ENCODE measurements at regions not wholly inside any gene's neighbourhood (a gene's known extent, or its start where the extent isn't known, plus 50 kb on each side); places are given as distances from the start of the nearest gene placed in this dataset.

- no peak overlapping the region for H3K18ac ChIP-seq (ENCODE audit: low read length)
- H2BK12ac ChIP-seq (ENCODE audit: low read length) = no peak overlapping the region
- H3K4me2 ChIP-seq (ENCODE audit: low read length) = no peak overlapping the region
- H3K27ac ChIP-seq (ENCODE audit: low read depth, low read length) = no peak overlapping the region
- no peaks in the 10 kb centered on the region for H3K36me3 ChIP-seq (ENCODE audit: control insufficient read depth in 1 of 2, insufficient read depth in 2 of 2, low read length in 2 of 2)
- H4K8ac ChIP-seq (ENCODE audit: low read depth, low read length) = no peak overlapping the region
- no peaks in the 10 kb centered on the region for H3K79me2 ChIP-seq (ENCODE audit: control insufficient read depth, insufficient read depth, low read length, poor library complexity)
- no peak for DNase-seq
- no CpG with 5 or more reads among the region's 2 CpGs for WGBS (ENCODE audit: extremely low coverage, insufficient coverage, insufficient read length)
- no peak overlapping the region for H4K91ac ChIP-seq (ENCODE audit: low read depth, low read length)
- H3K27me3 ChIP-seq (ENCODE audit: insufficient read depth, low read length) = no peaks in the 10 kb centered on the region
- H2BK5ac ChIP-seq (ENCODE audit: low read depth, low read length, poor library complexity) = no peak overlapping the region
- H2AFZ ChIP-seq (ENCODE audit: insufficient read depth, low read length, poor library complexity) = no peak overlapping the region
- no peak overlapping the region for H2BK120ac ChIP-seq (ENCODE audit: insufficient read depth, low read length, poor library complexity)
- no peak overlapping the region for H3K4me3 ChIP-seq (ENCODE audit: low read depth, low read length)
- peaks cover 3% of the 10 kb centered on the region for H3K9me3 ChIP-seq (ENCODE audit: insufficient read depth, low read depth, low read length)
- no peak overlapping the region for H4K12ac ChIP-seq (ENCODE audit: low read depth, low read length)
- H2AK5ac ChIP-seq (ENCODE audit: low read length) = no peak overlapping the region
- H3K14ac ChIP-seq (ENCODE audit: low read length) = no peak overlapping the region
- no peak overlapping the region for H3K23ac ChIP-seq (ENCODE audit: low read length)
- no peak overlapping the region for H3K9ac ChIP-seq (ENCODE audit: low read length)
- H3K79me1 ChIP-seq (ENCODE audit: low read length) = no peaks in the 10 kb centered on the region
- no peaks in the 10 kb centered on the region for H3K4me1 ChIP-seq (ENCODE audit: control insufficient read depth in 1 of 2, insufficient read depth in 2 of 2, low read length in 2 of 2)
- H3K4ac ChIP-seq (ENCODE audit: low read depth, low read length) = no peak overlapping the region
Observed at GRCh38 chr6:74642101-74642500, 563.8 kb downstream of the COL12A1 start.

GRCh38 chr6:74638412-74638811 lies 567.4 kb downstream of the COL12A1 start:
- Histone ChIP-seq H2BK12ac (ENCODE audit: low read length) (no peak overlapping the region), H3K9ac (ENCODE audit: low read length) (no peak overlapping the region), H3K36me3 (ENCODE audit: control insufficient read depth in 1 of 2, insufficient read depth in 2 of 2, low read length in 2 of 2) (no peaks in the 10 kb centered on the region), H3K4ac (ENCODE audit: low read depth, low read length) (no peak overlapping the region), H3K27ac (ENCODE audit: low read depth, low read length) (no peak overlapping the region), H3K79me1 (ENCODE audit: low read length) (no peaks in the 10 kb centered on the region), H3K4me1 (ENCODE audit: control insufficient read depth in 1 of 2, insufficient read depth in 2 of 2, low read length in 2 of 2) (no peaks in the 10 kb centered on the region), H2AFZ (ENCODE audit: insufficient read depth, low read length, poor library complexity) (no peak overlapping the region), H3K9me3 (ENCODE audit: insufficient read depth, low read depth, low read length) (no peaks in the 10 kb centered on the region), H2BK120ac (ENCODE audit: insufficient read depth, low read length, poor library complexity) (no peak overlapping the region), H4K91ac (ENCODE audit: low read depth, low read length) (no peak overlapping the region), H4K12ac (ENCODE audit: low read depth, low read length) (no peak overlapping the region), H3K4me2 (ENCODE audit: low read length) (no peak overlapping the region), H2BK5ac (ENCODE audit: low read depth, low read length, poor library complexity) (no peak overlapping the region), H2AK5ac (ENCODE audit: low read length) (no peak overlapping the region), H3K14ac (ENCODE audit: low read length) (no peak overlapping the region), H3K27me3 (ENCODE audit: insufficient read depth, low read length) (no peaks in the 10 kb centered on the region), H3K18ac (ENCODE audit: low read length) (no peak overlapping the region), H3K79me2 (ENCODE audit: control insufficient read depth, insufficient read depth, low read length, poor library complexity) (no peaks in the 10 kb centered on the region), H3K4me3 (ENCODE audit: low read depth, low read length) (no peak overlapping the region), H3K23ac (ENCODE audit: low read length) (no peak overlapping the region), H4K8ac (ENCODE audit: low read depth, low read length) (no peak overlapping the region)
- no peak for DNase-seq
- WGBS (ENCODE audit: extremely low coverage, insufficient coverage, insufficient read length) = no CpG with 5 or more reads among the region's 3 CpGs

GRCh38 chr6:74632196-74632875 lies 573.5 kb downstream of the COL12A1 start:
- WGBS (ENCODE audit: extremely low coverage, insufficient coverage, insufficient read length) = no CpG with 5 or more reads among the region's 1 CpG
- H2BK120ac ChIP-seq (ENCODE audit: insufficient read depth, low read length, poor library complexity) = no peak overlapping the region
- H2BK12ac ChIP-seq (ENCODE audit: low read length) = no peak overlapping the region
- no peak overlapping the region for H2BK5ac ChIP-seq (ENCODE audit: low read depth, low read length, poor library complexity)
- no peaks in the 10 kb centered on the region for H3K79me2 ChIP-seq (ENCODE audit: control insufficient read depth, insufficient read depth, low read length, poor library complexity)
- H3K4me2 ChIP-seq (ENCODE audit: low read length) = no peak overlapping the region
- H3K79me1 ChIP-seq (ENCODE audit: low read length) = no peaks in the 10 kb centered on the region
- H3K9ac ChIP-seq (ENCODE audit: low read length) = no peak overlapping the region
- H3K27me3 ChIP-seq (ENCODE audit: insufficient read depth, low read length) = no peaks in the 10 kb centered on the region
- H3K14ac ChIP-seq (ENCODE audit: low read length) = no peak overlapping the region
- H3K27ac ChIP-seq (ENCODE audit: low read depth, low read length) = no peak overlapping the region
- H3K4me3 ChIP-seq (ENCODE audit: low read depth, low read length) = no peak overlapping the region
- H3K4ac ChIP-seq (ENCODE audit: low read depth, low read length) = no peak overlapping the region
- H2AK5ac ChIP-seq (ENCODE audit: low read length) = no peak overlapping the region
- no peaks in the 10 kb centered on the region for H3K36me3 ChIP-seq (ENCODE audit: control insufficient read depth in 1 of 2, insufficient read depth in 2 of 2, low read length in 2 of 2)
- no peak overlapping the region for H3K18ac ChIP-seq (ENCODE audit: low read length)
- DNase-seq = no peak
- H4K8ac ChIP-seq (ENCODE audit: low read depth, low read length) = no peak overlapping the region
- H4K12ac ChIP-seq (ENCODE audit: low read depth, low read length) = no peak overlapping the region
- H3K9me3 ChIP-seq (ENCODE audit: insufficient read depth, low read depth, low read length) = no peaks in the 10 kb centered on the region
- H4K91ac ChIP-seq (ENCODE audit: low read depth, low read length) = no peak overlapping the region
- H3K4me1 ChIP-seq (ENCODE audit: control insufficient read depth in 1 of 2, insufficient read depth in 2 of 2, low read length in 2 of 2) = no peaks in the 10 kb centered on the region
- no peak overlapping the region for H2AFZ ChIP-seq (ENCODE audit: insufficient read depth, low read length, poor library complexity)
- H3K23ac ChIP-seq (ENCODE audit: low read length) = no peak overlapping the region

- Histone ChIP-seq H4K91ac (ENCODE audit: low read depth, low read length) (no peak overlapping the region), H3K9me3 (ENCODE audit: insufficient read depth, low read depth, low read length) (no peaks in the 10 kb centered on the region), H3K4me1 (ENCODE audit: control insufficient read depth in 1 of 2, insufficient read depth in 2 of 2, low read length in 2 of 2) (no peaks in the 10 kb centered on the region), H2BK5ac (ENCODE audit: low read depth, low read length, poor library complexity) (no peak overlapping the region), H3K27ac (ENCODE audit: low read depth, low read length) (no peak overlapping the region), H3K27me3 (ENCODE audit: insufficient read depth, low read length) (no peaks in the 10 kb centered on the region), H2BK12ac (ENCODE audit: low read length) (no peak overlapping the region), H3K9ac (ENCODE audit: low read length) (no peak overlapping the region), H3K4ac (ENCODE audit: low read depth, low read length) (no peak overlapping the region), H3K79me2 (ENCODE audit: control insufficient read depth, insufficient read depth, low read length, poor library complexity) (no peaks in the 10 kb centered on the region), H3K36me3 (ENCODE audit: control insufficient read depth in 1 of 2, insufficient read depth in 2 of 2, low read length in 2 of 2) (no peaks in the 10 kb centered on the region), H3K18ac (ENCODE audit: low read length) (no peak overlapping the region), H2AK5ac (ENCODE audit: low read length) (no peak overlapping the region), H3K14ac (ENCODE audit: low read length) (no peak overlapping the region), H2BK120ac (ENCODE audit: insufficient read depth, low read length, poor library complexity) (no peak overlapping the region), H3K23ac (ENCODE audit: low read length) (no peak overlapping the region), H4K12ac (ENCODE audit: low read depth, low read length) (no peak overlapping the region), H4K8ac (ENCODE audit: low read depth, low read length) (no peak overlapping the region), H2AFZ (ENCODE audit: insufficient read depth, low read length, poor library complexity) (no peak overlapping the region), H3K4me2 (ENCODE audit: low read length) (no peak overlapping the region), H3K4me3 (ENCODE audit: low read depth, low read length) (no peak overlapping the region), H3K79me1 (ENCODE audit: low read length) (no peaks in the 10 kb centered on the region)
- DNase-seq = no peak
- WGBS (ENCODE audit: extremely low coverage, insufficient coverage, insufficient read length) = no CpG with 5 or more reads among the region's 2 CpGs
Observed at GRCh38 chr6:74631564-74631963, 574.3 kb downstream of the COL12A1 start.
